HCT116 (cell line): ENCODE measurements at regions not wholly inside any gene's neighbourhood (a gene's known extent, or its start where the extent isn't known, plus 50 kb on each side); places are given as distances from the start of the nearest gene placed in this dataset.

Experiments used
- ATAC-seq: fragments of 200-7000 bp; cut with Tn5 transposase; 2 replicates; pipeline ENCODE4 v1.9.1; 2020; ENCODE audit warnings: mild to moderate bottlenecking, moderate library complexity
- BruUV-seq: library from RNA; stranded (reverse); fragments of 400-500 nt; replicated peaks from 2 replicates; lab custom pipeline; 2021; lab: Mats Ljungman, UMichigan
- CTCF ChIA-PET: fragments of 300-600 bp; sonication (Branson Sonifier 250); formaldehyde crosslinking; loops from one replicate; lab custom pipeline; 2021; ENCODE audit warnings: antibody characterized with exemption; lab: Charles Lee
- POLR2A ChIA-PET: fragments of 300-600, 350-600 bp; sonication (Branson Sonifier 250); formaldehyde crosslinking; loops from one replicate; lab custom pipeline; 2021; ENCODE audit warnings: antibody characterized with exemption; lab: Charles Lee
- RAD21 ChIA-PET, 2 experiments: fragments of 300-600 bp; sonication (Branson Sonifier 250); formaldehyde crosslinking; loops; one replicate each; lab custom pipeline; 2023; ENCODE audit warnings: low total read pairs in 2 of 2; ENCODE audit not compliant: uncharacterized antibody in 2 of 2, unreplicated experiment in 2 of 2, low non-redundant PET in 1 of 2; lab: Charles Lee
- DNase-seq: peaks from one replicate; pipeline ENCODE4 v3.0.0-alpha.2; 2010; ENCODE audit warnings: low read depth, low spot score
- H2AFZ ChIP-seq: fragments of 200-600 bp; shearing (Covaris generic), sonication (generic); 2 replicates; pipeline ENCODE4 v1.6.1; 2017; ENCODE audit warnings: low read depth, mixed run types, mixed read lengths, antibody characterized with exemption, low read length; ENCODE audit not compliant: poor library complexity, severe bottlenecking
- H3K27ac ChIP-seq: 2 replicates; pipeline ENCODE4 v1.5.1; 2012; ENCODE audit warnings: low read depth, low read length
- H3K27me3 ChIP-seq: fragments of 200-600 bp; sonication (generic); 2 replicates; pipeline ENCODE4 v1.6.1; 2016; ENCODE audit warnings: mixed run types, low read length, mixed read lengths; ENCODE audit not compliant: insufficient read depth
- H3K36me3 ChIP-seq, 2 experiments: fragments of 200-500 bp in 1 of 2; fragments of 200-600 bp in 1 of 2; sonication (Bioruptor generic) in 1 of 2; sonication (generic) in 1 of 2; 2 replicates each; pipeline versions ENCODE4 v1.5.1 to v1.6.1; 2014 to 2016; ENCODE audit warnings: low read length in 2 of 2, inconsistent platforms in 1 of 2, mixed read lengths in 1 of 2, mixed run types in 1 of 2; ENCODE audit not compliant: insufficient read depth in 2 of 2, control insufficient read depth in 1 of 2
- H3K4me1 ChIP-seq, 2 experiments: fragments of 200-600 bp in 1 of 2; sonication (generic) in 1 of 2; 2 replicates each; pipeline versions ENCODE4 v1.5.1 to v1.6.1; 2012 to 2017; ENCODE audit warnings: low read length in 2 of 2, inconsistent platforms in 1 of 2, mild to moderate bottlenecking in 1 of 2, mixed read lengths in 1 of 2, mixed run types in 1 of 2, moderate library complexity in 1 of 2; ENCODE audit not compliant: insufficient read depth in 2 of 2, control insufficient read depth in 1 of 2
- H3K4me2 ChIP-seq: fragments of 200-600 bp; sonication (generic); 2 replicates; pipeline ENCODE4 v1.6.1; 2017; ENCODE audit warnings: mixed run types, low read length, mixed read lengths
- H3K4me3 ChIP-seq, 2 experiments: fragments of 200-600 bp in 1 of 2; sonication (generic) in 1 of 2; replicated peaks in 1 of 2; 2 replicates each; pipeline ENCODE4 v1.5.1; 2011 to 2016; ENCODE audit warnings: low read length in 2 of 2, control low read depth in 1 of 2, low read depth in 1 of 2, mild to moderate bottlenecking in 1 of 2, mixed read lengths in 1 of 2, mixed run types in 1 of 2
- H3K79me2 ChIP-seq: fragments of 200-600 bp; sonication (generic); 2 replicates; pipeline ENCODE4 v1.6.1; 2017; ENCODE audit warnings: mild to moderate bottlenecking, mixed run types, low read length, moderate library complexity, mixed read lengths; ENCODE audit not compliant: insufficient read depth
- H3K9ac ChIP-seq: fragments of 200-600 bp; sonication (generic); 2 replicates; pipeline ENCODE4 v1.6.1; 2016; ENCODE audit warnings: low read length, mixed read lengths
- H3K9me2 ChIP-seq: fragments of 200-600 bp; sonication (generic), shearing (Covaris generic); 2 replicates; pipeline ENCODE4 v1.6.1; 2017; ENCODE audit warnings: mixed run types, mild to moderate bottlenecking, moderate library complexity; ENCODE audit not compliant: insufficient read depth
- H3K9me3 ChIP-seq, 2 experiments: fragments of 200-500 bp in 1 of 2; fragments of 200-600 bp in 1 of 2; sonication (Bioruptor generic) in 1 of 2; sonication (generic) in 1 of 2; 2 replicates each; pipeline ENCODE4 v1.6.1; 2014 to 2017; ENCODE audit warnings: low read length in 2 of 2, mixed read lengths in 2 of 2, inconsistent platforms in 1 of 2, low read depth in 1 of 2, mild to moderate bottlenecking in 1 of 2, mixed run types in 1 of 2, moderate library complexity in 1 of 2; ENCODE audit not compliant: control insufficient read depth in 1 of 2, insufficient read depth in 1 of 2
- H4K20me1 ChIP-seq: fragments of 200-600 bp; sonication (generic), shearing (Covaris generic); 2 replicates; pipeline ENCODE4 v1.6.1; 2017; ENCODE audit warnings: mixed run types, mild to moderate bottlenecking, moderate library complexity; ENCODE audit not compliant: insufficient read depth
- ELF1 ChIP-seq: IDR thresholded peaks from 2 replicates; pipeline ENCODE4 v1.6.1; 2012; ENCODE audit warnings: low read depth, borderline replicate concordance
- JUND ChIP-seq: IDR thresholded peaks from 2 replicates; pipeline ENCODE4 v1.6.1; 2012
- POLR2A ChIP-seq: IDR thresholded peaks from 2 replicates; pipeline ENCODE4 v1.7.0; 2011; ENCODE audit warnings: borderline replicate concordance; ENCODE audit not compliant: insufficient read depth, insufficient read length; ENCODE audit errors: extremely low read depth
- POLR2AphosphoS5 ChIP-seq: IDR thresholded peaks from 2 replicates; pipeline ENCODE4 v1.6.1; 2011; ENCODE audit warnings: mild to moderate bottlenecking, low read depth, low read length, moderate library complexity
- SIN3A ChIP-seq: IDR thresholded peaks from 2 replicates; pipeline ENCODE4 v1.6.1; 2012; ENCODE audit warnings: low read depth
- SRF ChIP-seq: IDR thresholded peaks from 2 replicates; pipeline ENCODE4 v1.6.1; 2012; ENCODE audit warnings: low read depth
- TCF7L2 ChIP-seq: IDR thresholded peaks from 2 replicates; pipeline ENCODE4 v1.7.0; 2011; ENCODE audit warnings: borderline replicate concordance, inconsistent platforms; ENCODE audit not compliant: insufficient read depth, insufficient read length; ENCODE audit errors: extremely low read depth
- YY1 ChIP-seq: IDR thresholded peaks from 2 replicates; pipeline ENCODE4 v1.6.1; 2011; ENCODE audit warnings: low read length, low read depth, moderate library complexity, mild to moderate bottlenecking; ENCODE audit not compliant: insufficient replicate concordance; ENCODE audit errors: extremely low read depth
- ZFX ChIP-seq: fragments of 450-650 bp; IDR thresholded peaks from 2 replicates; pipeline ENCODE4 v1.6.1; 2017
- intact Hi-C: fragments of 100-400 bp; cut with micrococcal nuclease; formaldehyde crosslinking; loops from 2 replicates; pipeline ENCODE4 v1.10.0; 2022
- TF ChIP-seq, protein P1 (sequence below): IDR thresholded peaks from 2 replicates; pipeline ENCODE4 v1.6.1; 2012
- TF ChIP-seq, protein P2 (sequence below): IDR thresholded peaks from 2 replicates; pipeline ENCODE4 v1.6.1; 2011; ENCODE audit warnings: mild to moderate bottlenecking, low read length, moderate library complexity; ENCODE audit not compliant: insufficient replicate concordance; ENCODE audit errors: extremely low read depth
- TF ChIP-seq, protein P3 (sequence below), 3 experiments: fragments of 200-600 bp in 1 of 3; sonication (generic) in 1 of 3; IDR thresholded peaks in 2 of 3; conservative IDR thresholded peaks in 1 of 3; 2 replicates each; pipeline ENCODE4 v1.5.1; 2012 to 2017; ENCODE audit warnings: low read depth in 2 of 3, low read length in 2 of 3, antibody characterized with exemption in 1 of 3, borderline replicate concordance in 1 of 3, control low read depth in 1 of 3, mild to moderate bottlenecking in 1 of 3, mixed read lengths in 1 of 3, mixed run types in 1 of 3, moderate library complexity in 1 of 3; ENCODE audit not compliant: insufficient read depth in 1 of 3
- TF ChIP-seq, protein P4 (sequence below): IDR thresholded peaks from 2 replicates; pipeline ENCODE4 v1.6.1; 2012; ENCODE audit warnings: low read depth
- TF ChIP-seq, protein P5 (sequence below): IDR thresholded peaks from 2 replicates; pipeline ENCODE4 v1.6.1; 2012

DNA sequence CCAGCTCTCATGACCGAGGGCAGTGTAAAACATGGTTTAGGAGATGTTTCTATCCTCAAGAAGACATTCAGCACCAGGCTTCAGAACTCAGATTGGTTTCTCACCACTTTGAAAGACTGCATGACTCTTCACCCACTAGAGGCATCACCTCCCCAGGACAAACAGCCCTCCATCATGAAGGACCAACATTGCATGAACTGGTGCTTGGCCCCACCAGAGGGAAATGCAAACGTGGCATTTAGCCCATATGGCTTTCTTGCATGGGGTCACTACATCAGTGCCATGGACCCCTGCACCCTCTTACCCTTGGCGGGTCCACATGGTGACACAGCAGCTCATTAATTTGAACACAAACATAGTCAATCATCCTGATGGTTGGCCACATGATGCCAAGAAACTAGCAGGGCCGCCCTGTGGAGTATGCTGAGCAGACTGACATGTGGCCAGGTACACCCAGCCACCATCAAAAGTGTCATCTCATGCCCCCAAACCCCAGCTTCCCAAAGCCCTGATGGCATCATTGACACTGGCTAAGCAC, 129.5 kb upstream of the FSTL4 start:
- H3K9me3 ChIP-seq, result no peaks in the 10 kb centered on the region
- no peak for DNase-seq
- H3K79me2 ChIP-seq, result no peaks in the 10 kb centered on the region
- no peak overlapping the region for H2AFZ ChIP-seq
- no peaks in the 10 kb centered on the region for H4K20me1 ChIP-seq
- no peak overlapping the region for H3K27ac ChIP-seq
- no peak overlapping the region for H3K4me3 ChIP-seq
- ChIA-PET POLR2A (no interaction called here), RAD21 (no interaction called here), CTCF (no interaction called here)
- BruUV-seq, result no TSS peak
- no peak for ATAC-seq
- H3K27me3 ChIP-seq, result no peaks in the 10 kb centered on the region
- intact Hi-C loops, result no loop called here
- TF ChIP-seq SIN3A (no peak), TCF7L2 (no peak), SRF (no peak), POLR2A (no peak), POLR2AphosphoS5 (no peak), JUND (no peak), ZFX (no peak), YY1 (no peak), ELF1 (no peak)
- TF ChIP-seq, protein P1, sequence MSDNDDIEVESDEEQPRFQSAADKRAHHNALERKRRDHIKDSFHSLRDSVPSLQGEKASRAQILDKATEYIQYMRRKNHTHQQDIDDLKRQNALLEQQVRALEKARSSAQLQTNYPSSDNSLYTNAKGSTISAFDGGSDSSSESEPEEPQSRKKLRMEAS, result no peak
- TF ChIP-seq, protein P2, sequence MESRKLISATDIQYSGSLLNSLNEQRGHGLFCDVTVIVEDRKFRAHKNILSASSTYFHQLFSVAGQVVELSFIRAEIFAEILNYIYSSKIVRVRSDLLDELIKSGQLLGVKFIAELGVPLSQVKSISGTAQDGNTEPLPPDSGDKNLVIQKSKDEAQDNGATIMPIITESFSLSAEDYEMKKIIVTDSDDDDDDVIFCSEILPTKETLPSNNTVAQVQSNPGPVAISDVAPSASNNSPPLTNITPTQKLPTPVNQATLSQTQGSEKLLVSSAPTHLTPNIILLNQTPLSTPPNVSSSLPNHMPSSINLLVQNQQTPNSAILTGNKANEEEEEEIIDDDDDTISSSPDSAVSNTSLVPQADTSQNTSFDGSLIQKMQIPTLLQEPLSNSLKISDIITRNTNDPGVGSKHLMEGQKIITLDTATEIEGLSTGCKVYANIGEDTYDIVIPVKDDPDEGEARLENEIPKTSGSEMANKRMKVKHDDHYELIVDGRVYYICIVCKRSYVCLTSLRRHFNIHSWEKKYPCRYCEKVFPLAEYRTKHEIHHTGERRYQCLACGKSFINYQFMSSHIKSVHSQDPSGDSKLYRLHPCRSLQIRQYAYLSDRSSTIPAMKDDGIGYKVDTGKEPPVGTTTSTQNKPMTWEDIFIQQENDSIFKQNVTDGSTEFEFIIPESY, result no peak
- TF ChIP-seq, protein P3, sequence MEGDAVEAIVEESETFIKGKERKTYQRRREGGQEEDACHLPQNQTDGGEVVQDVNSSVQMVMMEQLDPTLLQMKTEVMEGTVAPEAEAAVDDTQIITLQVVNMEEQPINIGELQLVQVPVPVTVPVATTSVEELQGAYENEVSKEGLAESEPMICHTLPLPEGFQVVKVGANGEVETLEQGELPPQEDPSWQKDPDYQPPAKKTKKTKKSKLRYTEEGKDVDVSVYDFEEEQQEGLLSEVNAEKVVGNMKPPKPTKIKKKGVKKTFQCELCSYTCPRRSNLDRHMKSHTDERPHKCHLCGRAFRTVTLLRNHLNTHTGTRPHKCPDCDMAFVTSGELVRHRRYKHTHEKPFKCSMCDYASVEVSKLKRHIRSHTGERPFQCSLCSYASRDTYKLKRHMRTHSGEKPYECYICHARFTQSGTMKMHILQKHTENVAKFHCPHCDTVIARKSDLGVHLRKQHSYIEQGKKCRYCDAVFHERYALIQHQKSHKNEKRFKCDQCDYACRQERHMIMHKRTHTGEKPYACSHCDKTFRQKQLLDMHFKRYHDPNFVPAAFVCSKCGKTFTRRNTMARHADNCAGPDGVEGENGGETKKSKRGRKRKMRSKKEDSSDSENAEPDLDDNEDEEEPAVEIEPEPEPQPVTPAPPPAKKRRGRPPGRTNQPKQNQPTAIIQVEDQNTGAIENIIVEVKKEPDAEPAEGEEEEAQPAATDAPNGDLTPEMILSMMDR (IDR thresholded peaks at IDR 0.05 in 2 of 3, conservative IDR thresholded peaks at IDR 0.05 in 1 of 3; ENCODE audit: borderline replicate concordance in 1 of 3, insufficient read depth in 1 of 3, low read depth in 2 of 3, low read length in 2 of 3), result no peak
- TF ChIP-seq, protein P4, sequence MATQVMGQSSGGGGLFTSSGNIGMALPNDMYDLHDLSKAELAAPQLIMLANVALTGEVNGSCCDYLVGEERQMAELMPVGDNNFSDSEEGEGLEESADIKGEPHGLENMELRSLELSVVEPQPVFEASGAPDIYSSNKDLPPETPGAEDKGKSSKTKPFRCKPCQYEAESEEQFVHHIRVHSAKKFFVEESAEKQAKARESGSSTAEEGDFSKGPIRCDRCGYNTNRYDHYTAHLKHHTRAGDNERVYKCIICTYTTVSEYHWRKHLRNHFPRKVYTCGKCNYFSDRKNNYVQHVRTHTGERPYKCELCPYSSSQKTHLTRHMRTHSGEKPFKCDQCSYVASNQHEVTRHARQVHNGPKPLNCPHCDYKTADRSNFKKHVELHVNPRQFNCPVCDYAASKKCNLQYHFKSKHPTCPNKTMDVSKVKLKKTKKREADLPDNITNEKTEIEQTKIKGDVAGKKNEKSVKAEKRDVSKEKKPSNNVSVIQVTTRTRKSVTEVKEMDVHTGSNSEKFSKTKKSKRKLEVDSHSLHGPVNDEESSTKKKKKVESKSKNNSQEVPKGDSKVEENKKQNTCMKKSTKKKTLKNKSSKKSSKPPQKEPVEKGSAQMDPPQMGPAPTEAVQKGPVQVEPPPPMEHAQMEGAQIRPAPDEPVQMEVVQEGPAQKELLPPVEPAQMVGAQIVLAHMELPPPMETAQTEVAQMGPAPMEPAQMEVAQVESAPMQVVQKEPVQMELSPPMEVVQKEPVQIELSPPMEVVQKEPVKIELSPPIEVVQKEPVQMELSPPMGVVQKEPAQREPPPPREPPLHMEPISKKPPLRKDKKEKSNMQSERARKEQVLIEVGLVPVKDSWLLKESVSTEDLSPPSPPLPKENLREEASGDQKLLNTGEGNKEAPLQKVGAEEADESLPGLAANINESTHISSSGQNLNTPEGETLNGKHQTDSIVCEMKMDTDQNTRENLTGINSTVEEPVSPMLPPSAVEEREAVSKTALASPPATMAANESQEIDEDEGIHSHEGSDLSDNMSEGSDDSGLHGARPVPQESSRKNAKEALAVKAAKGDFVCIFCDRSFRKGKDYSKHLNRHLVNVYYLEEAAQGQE, result no peak
- TF ChIP-seq, protein P5, sequence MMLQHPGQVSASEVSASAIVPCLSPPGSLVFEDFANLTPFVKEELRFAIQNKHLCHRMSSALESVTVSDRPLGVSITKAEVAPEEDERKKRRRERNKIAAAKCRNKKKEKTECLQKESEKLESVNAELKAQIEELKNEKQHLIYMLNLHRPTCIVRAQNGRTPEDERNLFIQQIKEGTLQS, result no peak
- H3K36me3 ChIP-seq, result no peaks in the 10 kb centered on the region
- no peaks in the 10 kb centered on the region for H3K9me2 ChIP-seq
- no peak overlapping the region for H3K4me2 ChIP-seq
- H3K4me1 ChIP-seq, result no peaks in the 10 kb centered on the region
- H3K9ac ChIP-seq, result no peak overlapping the region
